CD4-positive, alpha-beta T cell (primary cell): ENCODE measurements at regions not wholly inside any gene's neighbourhood (a gene's known extent, or its start where the extent isn't known, plus 50 kb on each side); places are given as distances from the start of the nearest gene placed in this dataset.

ENCODE experiments used
- ATAC-seq: fragments of 200-7000 bp; cut with Tn5 transposase; one replicate; pipeline ENCODE4 v1.10.0; 2022; ENCODE audit warnings: mild to moderate bottlenecking; ENCODE audit not compliant: poor library complexity
- CTCF ChIA-PET: fragments of 350-600 bp; sonication (Branson Sonifier 250); formaldehyde crosslinking; loops from one replicate; lab custom pipeline; 2021; ENCODE audit warnings: antibody characterized with exemption, inconsistent platforms; lab: Charles Lee
- POLR2A ChIA-PET: fragments of 350-600 bp; sonication (Branson Sonifier 250); formaldehyde crosslinking; loops from one replicate; lab custom pipeline; 2021; ENCODE audit warnings: antibody characterized with exemption, inconsistent platforms; lab: Charles Lee
- DNase-seq, 14 experiments: peaks; one replicate each; pipeline ENCODE4 v3.0.0-alpha.2; 2013 to 2020; ENCODE audit warnings: mixed read lengths in 2 of 14
- H3K27ac ChIP-seq, 2 donors: one replicate each; pipeline versions ENCODE4 v1.5.1 to v1.7.0; 2013; ENCODE audit warnings: low read length in 2 of 2, low read depth in 1 of 2, mild to moderate bottlenecking in 1 of 2
- H3K27me3 ChIP-seq, 2 experiments: 1 replicate in 1 of 2; 2 replicates in 1 of 2; pipeline versions ENCODE4 v1.6.1 to v1.7.0; 2013; ENCODE audit warnings: low read length in 2 of 2, control low read depth in 1 of 2, mild to moderate bottlenecking in 1 of 2, moderate library complexity in 1 of 2; ENCODE audit not compliant: insufficient read depth in 2 of 2, control insufficient read depth in 1 of 2
- H3K36me3 ChIP-seq: one replicate; pipeline ENCODE4 v1.6.1; 2013; ENCODE audit warnings: low read length, control low read depth; ENCODE audit not compliant: insufficient read depth
- H3K4me1 ChIP-seq: one replicate; pipeline ENCODE4 v1.6.1; 2013; ENCODE audit warnings: low read length, control low read depth; ENCODE audit not compliant: insufficient read depth
- H3K4me3 ChIP-seq: one replicate; pipeline ENCODE4 v1.5.1; 2013; ENCODE audit warnings: mild to moderate bottlenecking, low read length, moderate library complexity
- H3K9me3 ChIP-seq, 2 experiments: 1 replicate in 1 of 2; 2 replicates in 1 of 2; pipeline versions ENCODE4 v1.6.1 to v1.7.0; 2013; ENCODE audit warnings: low read length in 2 of 2, mild to moderate bottlenecking in 2 of 2, control low read depth in 1 of 2, moderate library complexity in 1 of 2; ENCODE audit not compliant: control insufficient read depth in 1 of 2, insufficient read depth in 1 of 2
- H3K27ac Mint-ChIP-seq: one replicate; pipeline ENCODE4 v1.8.0; 2020; ENCODE audit warnings: mixed read lengths
- H3K27me3 Mint-ChIP-seq: one replicate; pipeline ENCODE4 v1.8.0; 2021; ENCODE audit warnings: mixed read lengths
- H3K36me3 Mint-ChIP-seq: one replicate; pipeline ENCODE4 v1.8.0; 2021; ENCODE audit warnings: low read depth, mixed read lengths
- H3K4me1 Mint-ChIP-seq: one replicate; pipeline ENCODE4 v1.8.0; 2021; ENCODE audit warnings: low read depth, mixed read lengths
- H3K4me3 Mint-ChIP-seq: one replicate; pipeline ENCODE4 v1.8.0; 2020; ENCODE audit warnings: mild to moderate bottlenecking, mixed read lengths
- H3K9me3 Mint-ChIP-seq: one replicate; pipeline ENCODE4 v1.8.0; 2020; ENCODE audit warnings: mixed read lengths
- intact Hi-C, 2 experiments: fragments of 100-400 bp; cut with DNase I in 1 of 2; cut with micrococcal nuclease in 1 of 2; formaldehyde crosslinking; loops; one replicate each; pipeline versions ENCODE4 v1.15.1 to v1.9.0; 2023 to 2025; cut with DNase I, micrococcal nuclease
- TF ChIP-seq, protein P1 (sequence below): fragments of 200-600 bp; IDR thresholded peaks from one replicate; pipeline ENCODE4 v1.8.0; 2022; ENCODE audit warnings: antibody characterized with exemption, mild to moderate bottlenecking

DNA sequence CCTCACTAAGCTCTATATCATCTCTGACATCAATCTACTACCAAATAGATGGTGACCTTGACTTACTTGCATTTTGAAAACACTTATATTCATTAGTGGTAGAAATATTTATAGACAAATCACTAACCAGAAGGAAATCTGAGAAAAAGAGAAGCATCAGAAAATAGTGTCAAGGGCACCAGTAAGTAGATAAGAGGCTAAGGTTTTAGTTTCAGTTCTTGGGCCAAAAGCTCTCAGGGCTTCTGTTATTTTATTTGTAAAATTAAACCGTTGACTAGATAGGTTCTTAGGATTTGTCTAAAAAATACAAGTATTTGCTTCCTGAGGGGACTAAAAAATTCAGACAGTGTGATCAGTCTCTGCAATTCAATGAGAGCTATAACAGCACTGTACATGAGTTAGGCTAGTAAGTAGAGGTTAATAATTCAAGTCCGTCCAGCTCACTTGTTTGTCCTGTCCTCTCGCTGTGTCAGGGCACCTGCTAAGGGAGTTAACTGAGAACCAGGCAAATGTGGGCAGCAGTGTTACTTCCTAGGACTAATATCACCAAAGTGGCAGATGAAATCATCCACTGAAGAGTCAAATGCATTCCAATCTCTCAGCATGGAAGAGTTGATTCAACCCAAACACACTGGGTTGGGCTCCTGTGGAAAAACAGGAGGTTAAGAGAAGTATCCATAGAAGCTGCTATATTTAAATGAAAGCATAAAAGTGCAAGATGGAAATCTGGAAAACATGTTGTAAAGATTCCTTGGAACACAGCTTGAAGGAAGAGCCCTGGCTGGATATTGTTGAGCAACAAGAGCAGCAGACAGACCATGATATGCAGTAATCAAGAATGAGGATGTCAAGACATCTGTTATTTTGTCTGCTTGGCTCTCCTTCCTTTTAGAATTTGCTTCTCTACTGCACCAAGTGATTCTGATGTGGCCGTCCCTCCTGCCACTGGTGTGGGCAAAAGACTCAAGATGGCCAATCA lies 134.9 kb upstream of the ZBTB20 start:
- no peak overlapping the region for H3K4me3 ChIP-seq
- POLR2A ChIA-PET = no interaction called here
- no peak for ATAC-seq
- CTCF ChIA-PET = no interaction called here
- H3K36me3 ChIP-seq = no peaks in the 10 kb centered on the region
- intact Hi-C loops = no loop called here
- Mint-ChIP-seq H3K4me1 (no peaks in the 10 kb centered on the region), H3K4me3 (no peak overlapping the region), H3K36me3 (no peaks in the 10 kb centered on the region), H3K27me3 (no peaks in the 10 kb centered on the region), H3K27ac (no peak overlapping the region), H3K9me3 (no peaks in the 10 kb centered on the region)
- H3K4me1 ChIP-seq = no peaks in the 10 kb centered on the region
- DNase-seq = no peak
- no peaks in the 10 kb centered on the region for H3K9me3 ChIP-seq
- H3K27ac ChIP-seq = no peak overlapping the region
- no peaks in the 10 kb centered on the region for H3K27me3 ChIP-seq
- TF ChIP-seq, protein P1, sequence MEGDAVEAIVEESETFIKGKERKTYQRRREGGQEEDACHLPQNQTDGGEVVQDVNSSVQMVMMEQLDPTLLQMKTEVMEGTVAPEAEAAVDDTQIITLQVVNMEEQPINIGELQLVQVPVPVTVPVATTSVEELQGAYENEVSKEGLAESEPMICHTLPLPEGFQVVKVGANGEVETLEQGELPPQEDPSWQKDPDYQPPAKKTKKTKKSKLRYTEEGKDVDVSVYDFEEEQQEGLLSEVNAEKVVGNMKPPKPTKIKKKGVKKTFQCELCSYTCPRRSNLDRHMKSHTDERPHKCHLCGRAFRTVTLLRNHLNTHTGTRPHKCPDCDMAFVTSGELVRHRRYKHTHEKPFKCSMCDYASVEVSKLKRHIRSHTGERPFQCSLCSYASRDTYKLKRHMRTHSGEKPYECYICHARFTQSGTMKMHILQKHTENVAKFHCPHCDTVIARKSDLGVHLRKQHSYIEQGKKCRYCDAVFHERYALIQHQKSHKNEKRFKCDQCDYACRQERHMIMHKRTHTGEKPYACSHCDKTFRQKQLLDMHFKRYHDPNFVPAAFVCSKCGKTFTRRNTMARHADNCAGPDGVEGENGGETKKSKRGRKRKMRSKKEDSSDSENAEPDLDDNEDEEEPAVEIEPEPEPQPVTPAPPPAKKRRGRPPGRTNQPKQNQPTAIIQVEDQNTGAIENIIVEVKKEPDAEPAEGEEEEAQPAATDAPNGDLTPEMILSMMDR = no peak

DNA sequence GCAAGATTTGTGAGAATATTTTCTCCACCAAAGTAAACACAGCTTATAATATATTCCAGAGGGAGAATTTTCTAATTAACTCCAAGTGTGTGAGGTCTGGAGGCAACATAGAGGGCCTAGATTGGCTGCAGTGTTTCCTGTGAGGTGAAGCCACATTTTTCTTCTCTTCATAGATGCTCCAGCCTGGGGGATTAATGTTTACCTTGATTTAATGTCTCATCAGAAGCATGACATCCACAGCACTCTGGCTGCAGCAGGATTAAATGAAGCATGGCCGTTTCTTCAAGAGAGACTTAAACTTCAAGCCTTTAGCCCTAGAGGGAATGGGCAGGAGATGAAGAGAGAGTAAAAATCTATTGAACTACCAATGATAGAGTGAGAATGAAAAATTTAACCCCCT lies 137.9 kb upstream of the ZBTB20 start:
- DNase-seq (no peak), ATAC-seq (no peak)
- Histone ChIP-seq H3K27ac (no peak overlapping the region), H3K27me3 (no peaks in the 10 kb centered on the region), H3K9me3 (no peaks in the 10 kb centered on the region), H3K36me3 (no peaks in the 10 kb centered on the region), H3K4me1 (no peaks in the 10 kb centered on the region), H3K4me3 (no peak overlapping the region)
- no peak overlapping the region for H3K4me3 Mint-ChIP-seq
- ChIA-PET POLR2A (no interaction called here), CTCF (no interaction called here)
- no peaks in the 10 kb centered on the region for H3K36me3 Mint-ChIP-seq
- no peak overlapping the region for H3K27ac Mint-ChIP-seq
- TF ChIP-seq, protein P1 = no peak
- intact Hi-C loops = no loop called here
- no peaks in the 10 kb centered on the region for H3K9me3 Mint-ChIP-seq
- H3K27me3 Mint-ChIP-seq = no peaks in the 10 kb centered on the region
- H3K4me1 Mint-ChIP-seq = no peaks in the 10 kb centered on the region

DNA sequence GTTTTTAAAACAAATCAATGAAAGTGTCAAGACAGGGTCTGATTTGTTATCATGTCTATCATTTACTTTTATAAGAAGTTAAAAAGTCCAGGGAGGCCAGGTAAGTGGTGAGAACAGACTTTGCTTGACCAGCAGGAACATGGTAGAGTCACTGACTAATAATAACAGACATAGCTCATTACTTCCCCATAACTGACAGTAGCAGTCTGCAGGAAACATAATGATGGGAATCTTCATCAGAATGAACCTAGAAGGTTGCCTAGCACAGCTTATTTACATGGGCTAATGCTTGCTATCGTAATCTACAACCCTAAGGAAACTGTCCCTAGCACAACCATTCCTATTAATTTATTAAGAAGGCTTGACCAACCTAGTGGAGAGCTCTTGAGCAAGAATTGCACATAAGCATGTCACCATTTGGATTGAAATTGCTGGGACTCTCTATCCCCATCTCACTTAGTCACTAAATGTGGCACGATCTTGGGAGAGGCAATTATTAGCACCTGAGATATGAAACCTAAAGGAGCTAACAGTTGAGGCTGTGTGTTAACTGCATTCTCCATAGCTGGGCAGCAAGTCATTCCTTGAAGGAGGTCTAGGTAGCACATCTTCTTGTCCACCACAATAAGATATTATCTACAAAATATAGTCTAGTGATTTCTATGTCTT lies 139.6 kb upstream of the ZBTB20 start:
- ChIA-PET POLR2A (interaction anchor here (0.7 kb wide), 1 partner anchor 878 kb away, joined by 3 read pairs; no protein-coding TSS in a partner anchor), CTCF (no interaction called here)
- no peaks in the 10 kb centered on the region for H3K9me3 ChIP-seq
- H3K27me3 ChIP-seq = no peaks in the 10 kb centered on the region
- TF ChIP-seq, protein P1 = no peak
- H3K27me3 Mint-ChIP-seq = no peaks in the 10 kb centered on the region
- no peaks in the 10 kb centered on the region for H3K36me3 Mint-ChIP-seq
- H3K4me1 ChIP-seq = no peaks in the 10 kb centered on the region
- no peak overlapping the region for H3K4me3 ChIP-seq
- no peak overlapping the region for H3K27ac ChIP-seq
- H3K9me3 Mint-ChIP-seq = no peaks in the 10 kb centered on the region
- DNase-seq (no peak), ATAC-seq (no peak)
- no peak overlapping the region for H3K27ac Mint-ChIP-seq
- H3K36me3 ChIP-seq = no peaks in the 10 kb centered on the region
- no peak overlapping the region for H3K4me3 Mint-ChIP-seq
- intact Hi-C loops = no loop called here
- H3K4me1 Mint-ChIP-seq = no peaks in the 10 kb centered on the region
